Smooth muscle cell (in vitro differentiated cells): ENCODE measurements at regions not wholly inside any gene's neighbourhood (a gene's known extent, or its start where the extent isn't known, plus 50 kb on each side); places are given as distances from the start of the nearest gene placed in this dataset.
A peak's percentile ranks its signal among the peaks of the same experiment; 100 is the strongest.

ENCODE experiments used
- DNase-seq: peaks from one replicate; lab custom pipeline; 2025; ENCODE audit not compliant: unreplicated experiment; lab: John Stamatoyannopoulos, UW
- H2AFZ ChIP-seq: fragments of 200-600 bp; sonication (generic); 2 replicates; pipeline ENCODE4 v1.6.0; 2016; ENCODE audit warnings: antibody characterized with exemption, low read depth, mild to moderate bottlenecking
- H3F3A ChIP-seq: fragments of 200-600 bp; sonication (generic); 2 replicates; pipeline ENCODE4 v1.6.0; 2017; ENCODE audit warnings: antibody characterized with exemption, low read depth
- H3K27ac ChIP-seq: fragments of 200-600 bp; sonication (generic); 2 replicates; pipeline ENCODE4 v1.5.1; 2016; ENCODE audit warnings: low read depth, mild to moderate bottlenecking
- H3K27me3 ChIP-seq: fragments of 200-600 bp; sonication (generic); 2 replicates; pipeline ENCODE4 v1.6.1; 2016; ENCODE audit warnings: low read depth, mild to moderate bottlenecking
- H3K36me3 ChIP-seq: fragments of 200-600 bp; sonication (generic); 2 replicates; pipeline ENCODE4 v1.5.1; 2016; ENCODE audit warnings: low read depth
- H3K4me1 ChIP-seq: fragments of 200-600 bp; sonication (generic); 2 replicates; pipeline ENCODE4 v1.5.1; 2016; ENCODE audit warnings: low read depth
- H3K4me2 ChIP-seq: fragments of 200-600 bp; sonication (generic); 2 replicates; pipeline ENCODE4 v1.6.0; 2016; ENCODE audit warnings: mild to moderate bottlenecking
- H3K4me3 ChIP-seq: fragments of 200-600 bp; sonication (generic); 2 replicates; pipeline ENCODE4 v1.5.1; 2016; ENCODE audit warnings: mild to moderate bottlenecking
- H3K79me2 ChIP-seq: fragments of 200-600 bp; sonication (generic); 2 replicates; pipeline ENCODE4 v1.6.0; 2016; ENCODE audit warnings: low read depth, mild to moderate bottlenecking
- H3K9ac ChIP-seq: fragments of 200-600 bp; sonication (generic); 2 replicates; pipeline ENCODE4 v1.6.0; 2016; ENCODE audit warnings: low read depth
- H3K9me3 ChIP-seq: fragments of 200-600 bp; sonication (generic); replicated peaks from 2 replicates; pipeline ENCODE4 v1.5.1; 2016; ENCODE audit warnings: low read depth
- H4K20me1 ChIP-seq: fragments of 200-600 bp; sonication (generic); 2 replicates; pipeline ENCODE4 v1.6.0; 2016; ENCODE audit warnings: low read depth
- CTCF ChIP-seq: fragments of 200-600 bp; sonication (generic); IDR thresholded peaks from 2 replicates; pipeline ENCODE4 v1.5.1; 2017; ENCODE audit warnings: borderline replicate concordance, mild to moderate bottlenecking, antibody characterized with exemption; ENCODE audit not compliant: insufficient read depth, poor library complexity, severe bottlenecking
- WGBS: methylation state at CpG from one replicate; pipeline ENCODE4 v1.1.7; 2016; ENCODE audit warnings: low lambda C conversion rate; 5-methylcytosine and 5-hydroxymethylcytosine counted together

GRCh38 chr4:31362756-31363155 lies 642.6 kb downstream of the PCDH7 start:
- Histone ChIP-seq H3K4me1 (peaks cover 4% of the 10 kb centered on the region), H3K27ac (no peak overlapping the region), H3K4me2 (no peak overlapping the region), H3K4me3 (no peak overlapping the region), H3K9me3 (no peaks in the 10 kb centered on the region), H3K79me2 (no peaks in the 10 kb centered on the region), H3K27me3 (no peaks in the 10 kb centered on the region), H3K9ac (no peak overlapping the region), H3K36me3 (no peaks in the 10 kb centered on the region), H4K20me1 (no peaks in the 10 kb centered on the region), H3F3A (no peaks in the 10 kb centered on the region), H2AFZ (no peak overlapping the region)
- no peak for DNase-seq
- 91% methylated on average over 4 of the region's 4 CpGs for WGBS
- no peak for TF ChIP-seq CTCF

GRCh38 chr4:31365006-31365690 lies 645.0 kb downstream of the PCDH7 start:
- Histone ChIP-seq H3K27ac (no peak overlapping the region), H3K79me2 (no peaks in the 10 kb centered on the region), H4K20me1 (no peaks in the 10 kb centered on the region), H3K4me3 (no peak overlapping the region), H3K9ac (no peak overlapping the region), H3F3A (no peaks in the 10 kb centered on the region), H3K4me1 (peaks cover 4% of the 10 kb centered on the region), H3K36me3 (no peaks in the 10 kb centered on the region), H3K4me2 (no peak overlapping the region), H3K9me3 (no peaks in the 10 kb centered on the region), H3K27me3 (no peaks in the 10 kb centered on the region), H2AFZ (no peak overlapping the region)
- no peak for DNase-seq
- no peak for TF ChIP-seq CTCF
- 69% methylated on average over 6 of the region's 6 CpGs for WGBS

- Histone ChIP-seq H3K27ac (no peak overlapping the region), H3F3A (no peaks in the 10 kb centered on the region), H3K36me3 (no peaks in the 10 kb centered on the region), H3K4me3 (no peak overlapping the region), H3K79me2 (no peaks in the 10 kb centered on the region), H4K20me1 (no peaks in the 10 kb centered on the region), H3K4me1 (peaks cover 4% of the 10 kb centered on the region), H2AFZ (peak overlapping the region; percentile 16), H3K27me3 (no peaks in the 10 kb centered on the region), H3K4me2 (peak overlapping the region; percentile 29), H3K9me3 (no peaks in the 10 kb centered on the region), H3K9ac (no peak overlapping the region)
- 22% methylated on average over 1 of the region's 1 CpG for WGBS
- no peak for DNase-seq
- no peak for TF ChIP-seq CTCF
Observed at GRCh38 chr4:31366041-31366440, 645.9 kb downstream of the PCDH7 start.

DNA sequence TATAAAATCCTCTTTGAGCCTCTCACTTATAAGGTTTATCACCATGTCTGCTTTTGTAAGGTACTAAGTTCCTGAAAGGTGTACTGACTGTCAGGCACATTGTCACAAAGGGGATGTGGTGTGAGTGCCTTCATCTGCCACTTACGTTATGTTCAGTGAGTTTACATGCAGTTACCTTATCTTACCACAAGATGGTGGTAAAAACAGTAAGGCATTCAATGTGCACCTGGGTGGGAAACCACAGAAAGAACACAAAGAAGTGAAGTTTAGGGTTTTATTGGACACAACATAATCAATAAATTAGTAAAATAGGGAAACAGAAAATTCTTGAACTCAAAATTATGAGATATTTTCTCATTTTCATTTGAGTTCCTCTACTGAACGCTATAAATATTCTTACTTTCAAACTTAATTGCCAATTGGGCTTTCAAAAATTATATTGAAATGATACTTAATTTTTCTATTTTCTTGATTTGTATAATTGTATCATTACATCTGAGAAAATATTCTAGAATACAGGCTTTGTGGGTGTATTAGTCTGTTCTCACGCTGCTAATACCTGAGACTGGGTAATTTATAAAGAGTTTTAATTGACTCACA lies 650.8 kb downstream of the PCDH7 start:
- H3K27me3 ChIP-seq, result no peaks in the 10 kb centered on the region
- H3K4me1 ChIP-seq, result peaks cover under 1% of the 10 kb centered on the region
- H2AFZ ChIP-seq, result no peak overlapping the region
- no peaks in the 10 kb centered on the region for H4K20me1 ChIP-seq
- TF ChIP-seq CTCF, result peak; percentile 68
- no peak overlapping the region for H3K27ac ChIP-seq
- H3K9me3 ChIP-seq, result no peaks in the 10 kb centered on the region
- no peak overlapping the region for H3K4me2 ChIP-seq
- no peaks in the 10 kb centered on the region for H3K36me3 ChIP-seq
- H3K79me2 ChIP-seq, result no peaks in the 10 kb centered on the region
- no peak for DNase-seq
- no peak overlapping the region for H3K4me3 ChIP-seq
- H3K9ac ChIP-seq, result no peak overlapping the region
- no peaks in the 10 kb centered on the region for H3F3A ChIP-seq
- 66% methylated on average over 3 of the region's 3 CpGs for WGBS
